H1 (cell line): ENCODE measurements at regions not wholly inside any gene's neighbourhood (a gene's known extent, or its start where the extent isn't known, plus 50 kb on each side); places are given as distances from the start of the nearest gene placed in this dataset.
A peak's percentile ranks its signal among the peaks of the same experiment; 100 is the strongest.

ENCODE experiments used
- CTCF ChIA-PET: fragments of 300-600 bp; sonication (Branson Sonifier 250); formaldehyde crosslinking; loops from one replicate; lab custom pipeline; 2021; ENCODE audit not compliant: partially characterized antibody; lab: Charles Lee
- POLR2A ChIA-PET: fragments of 300-600 bp; sonication (Branson Sonifier 250); formaldehyde crosslinking; loops from one replicate; lab custom pipeline; 2021; ENCODE audit warnings: inconsistent platforms; ENCODE audit not compliant: partially characterized antibody; lab: Charles Lee
- DNase-seq, 2 experiments: peaks; one replicate each; pipeline versions ENCODE4 v3.0.0 to v3.0.0-alpha.2; 2010 to 2022; ENCODE audit warnings: low spot score in 2 of 2, low read depth in 1 of 2, mixed read lengths in 1 of 2
- FAIRE-seq: peaks from 2 replicates; lab custom pipeline; 2011; peaks lifted over from hg19 to GRCh38; lab: Jason Lieb, UNC
- H2AFZ ChIP-seq: 2 replicates; pipeline ENCODE4 v1.8.1; 2012; ENCODE audit warnings: low read length, inconsistent platforms
- H2AK5ac ChIP-seq: 2 replicates; pipeline ENCODE4 v1.6.1; 2013; ENCODE audit warnings: low read depth, low read length
- H2BK120ac ChIP-seq: replicated peaks from 2 replicates; pipeline ENCODE3; 2013; ENCODE audit warnings: low read depth, low read length, inconsistent platforms
- H2BK12ac ChIP-seq: 2 replicates; pipeline ENCODE4 v1.6.1; 2013; ENCODE audit warnings: low read depth, low read length
- H2BK15ac ChIP-seq: 2 replicates; pipeline ENCODE4 v1.6.1; 2013; ENCODE audit warnings: low read length
- H2BK20ac ChIP-seq: 2 replicates; pipeline ENCODE4 v1.6.1; 2013; ENCODE audit warnings: low read length
- H2BK5ac ChIP-seq: 2 replicates; pipeline ENCODE4 v1.6.1; 2013; ENCODE audit warnings: low read depth, low read length
- H3K14ac ChIP-seq: 2 replicates; pipeline ENCODE4 v1.6.1; 2013; ENCODE audit warnings: inconsistent platforms; ENCODE audit not compliant: insufficient read length
- H3K18ac ChIP-seq: 2 replicates; pipeline ENCODE4 v1.6.1; 2013; ENCODE audit warnings: low read length; ENCODE audit errors: extremely low read depth
- H3K23ac ChIP-seq: 2 replicates; pipeline ENCODE4 v1.6.1; 2013; ENCODE audit warnings: inconsistent platforms; ENCODE audit not compliant: insufficient read length
- H3K23me2 ChIP-seq: 2 replicates; pipeline ENCODE4 v1.6.1; 2013; ENCODE audit warnings: low read depth, low read length
- H3K27ac ChIP-seq: 2 replicates; pipeline ENCODE4 v1.6.1; 2011; ENCODE audit warnings: low read depth, low read length, inconsistent platforms
- H3K27me3 ChIP-seq, 4 experiments: replicated peaks in 1 of 4; 1 replicate in 1 of 4; 2 replicates in 3 of 4; pipeline versions ENCODE4 v1.6.1 to v1.8.1; 2011 to 2013; ENCODE audit warnings: low read length in 3 of 4, mild to moderate bottlenecking in 3 of 4, inconsistent platforms in 2 of 4, mixed read lengths in 2 of 4, moderate library complexity in 1 of 4; ENCODE audit not compliant: control insufficient read depth in 3 of 4, insufficient read depth in 3 of 4; ENCODE audit errors: extremely low read depth in 1 of 4
- H3K36me3 ChIP-seq, 4 experiments: 2 replicates each; pipeline versions ENCODE4 v1.6.1 to v1.8.1; 2011 to 2013; ENCODE audit warnings: mild to moderate bottlenecking in 4 of 4, low read length in 3 of 4, moderate library complexity in 2 of 4, control low read depth in 1 of 4, inconsistent platforms in 1 of 4; ENCODE audit not compliant: insufficient read depth in 4 of 4, control insufficient read depth in 2 of 4
- H3K4ac ChIP-seq: replicated peaks from 2 replicates; pipeline ENCODE3; 2013; ENCODE audit warnings: low read length, low read depth, mixed read lengths, inconsistent platforms; ENCODE audit not compliant: insufficient read length
- H3K4me1 ChIP-seq, 4 experiments: replicated peaks in 1 of 4; 1 replicate in 1 of 4; 2 replicates in 3 of 4; pipeline versions ENCODE4 v1.6.1 to v1.8.1; 2011 to 2013; ENCODE audit warnings: low read length in 3 of 4, inconsistent platforms in 2 of 4, mixed read lengths in 1 of 4; ENCODE audit not compliant: insufficient read depth in 4 of 4, control insufficient read depth in 3 of 4
- H3K4me2 ChIP-seq, 2 experiments: 2 replicates each; pipeline versions ENCODE4 v1.6.1 to v1.8.1; 2011 to 2013; ENCODE audit warnings: low read depth in 2 of 2, low read length in 2 of 2, control low read depth in 1 of 2, inconsistent platforms in 1 of 2, mild to moderate bottlenecking in 1 of 2; ENCODE audit not compliant: insufficient read depth in 1 of 2
- H3K4me3 ChIP-seq, 4 experiments: fragments of 200-600, 300-600 bp in 1 of 4; sonication (generic), shearing (Covaris generic), sonication (Bioruptor Twin) in 1 of 4; 2 replicates each; pipeline versions ENCODE4 v1.5.1 to v1.8.1; 2011 to 2016; ENCODE audit warnings: low read length in 4 of 4, low read depth in 3 of 4, control low read depth in 2 of 4, inconsistent platforms in 2 of 4, mild to moderate bottlenecking in 2 of 4, mixed read lengths in 1 of 4, moderate library complexity in 1 of 4; ENCODE audit not compliant: insufficient read depth in 2 of 4; ENCODE audit errors: extremely low read depth in 1 of 4
- H3K56ac ChIP-seq: replicated peaks from 2 replicates; pipeline ENCODE3; 2013; ENCODE audit warnings: low read depth, mild to moderate bottlenecking, mixed read lengths, low read length, inconsistent platforms; ENCODE audit not compliant: insufficient read length
- H3K79me1 ChIP-seq: 2 replicates; pipeline ENCODE4 v1.6.1; 2013; ENCODE audit warnings: low read depth, low read length, control low read depth
- H3K79me2 ChIP-seq, 2 experiments: 2 replicates each; pipeline versions ENCODE4 v1.6.1 to v1.8.1; 2012 to 2013; ENCODE audit warnings: low read length in 2 of 2, mild to moderate bottlenecking in 2 of 2, inconsistent platforms in 1 of 2; ENCODE audit not compliant: insufficient read depth in 2 of 2, control insufficient read depth in 1 of 2
- H3K9ac ChIP-seq, 4 experiments: replicated peaks in 1 of 4; 1 replicate in 1 of 4; 2 replicates in 3 of 4; pipeline versions ENCODE4 v1.6.1 to v1.8.1; 2011 to 2013; ENCODE audit warnings: low read depth in 3 of 4, low read length in 3 of 4, control low read depth in 2 of 4, mild to moderate bottlenecking in 2 of 4, moderate library complexity in 2 of 4, inconsistent platforms in 1 of 4; ENCODE audit errors: extremely low read depth in 1 of 4
- H3K9me3 ChIP-seq, 2 experiments: 2 replicates each; pipeline versions ENCODE4 v1.6.1 to v1.8.1; 2012 to 2013; ENCODE audit warnings: mild to moderate bottlenecking in 2 of 2, moderate library complexity in 2 of 2, control low read depth in 1 of 2, inconsistent platforms in 1 of 2, low read depth in 1 of 2, low read length in 1 of 2, mixed read lengths in 1 of 2; ENCODE audit not compliant: insufficient read depth in 2 of 2
- H4K20me1 ChIP-seq, 2 experiments: replicated peaks in 1 of 2; 2 replicates each; pipeline versions ENCODE3 to v1.8.1; 2011 to 2013; ENCODE audit warnings: inconsistent platforms in 2 of 2, low read length in 2 of 2, mild to moderate bottlenecking in 1 of 2; ENCODE audit not compliant: insufficient read depth in 2 of 2, control insufficient read depth in 1 of 2
- H4K5ac ChIP-seq: 2 replicates; pipeline ENCODE4 v1.6.1; 2013; ENCODE audit warnings: low read length, low read depth, mixed read lengths, inconsistent platforms; ENCODE audit not compliant: insufficient read length
- H4K8ac ChIP-seq: 2 replicates; pipeline ENCODE4 v1.8.0; 2013; ENCODE audit warnings: mild to moderate bottlenecking, moderate library complexity, low read length, inconsistent platforms; ENCODE audit not compliant: insufficient read depth; ENCODE audit errors: extremely low read depth
- H4K91ac ChIP-seq: replicated peaks from 2 replicates; pipeline ENCODE3; 2013; ENCODE audit warnings: low read length, mixed read lengths, inconsistent platforms; ENCODE audit not compliant: insufficient read length
- TAF7 ChIP-seq: optimal IDR thresholded peaks from 2 replicates; pipeline ENCODE3; 2011; ENCODE audit warnings: low read depth, mild to moderate bottlenecking, inconsistent platforms, low read length, moderate library complexity, borderline replicate concordance
- TBP ChIP-seq: IDR thresholded peaks from 2 replicates; pipeline ENCODE4 v1.6.1; 2011; ENCODE audit warnings: low read depth, low read length, improper control_type of control experiment
- WGBS, 2 experiments: shearing (Covaris generic) in 1 of 2; methylation state at CpG; one replicate each; pipeline versions ENCODE4 v1.1.6 to v1.1.7; 2013 to 2015; ENCODE audit warnings: low lambda C conversion rate in 2 of 2, mixed read lengths in 2 of 2, inconsistent platforms in 1 of 2, low coverage in 1 of 2, missing lambda C conversion rate in 1 of 2; ENCODE audit not compliant: insufficient replicate concordance in 2 of 2, insufficient coverage in 1 of 2, insufficient read length in 1 of 2; ENCODE audit errors: extremely low coverage in 1 of 2, missing lambda C conversion rate in 1 of 2; 5-methylcytosine and 5-hydroxymethylcytosine counted together
- TF ChIP-seq, protein P1 (sequence below), 3 experiments: IDR thresholded peaks; 1 replicate in 2 of 3; 2 replicates in 1 of 3; pipeline versions ENCODE4 v1.5.1 to v1.6.1; 2011; ENCODE audit warnings: low read length in 3 of 3, mild to moderate bottlenecking in 3 of 3, inconsistent platforms in 2 of 3, low read depth in 1 of 3, moderate library complexity in 1 of 3; ENCODE audit not compliant: insufficient read depth in 1 of 3; ENCODE audit errors: control extremely low read depth in 1 of 3
- TF ChIP-seq, protein P2 (sequence below): IDR thresholded peaks from 2 replicates; pipeline ENCODE4 v1.6.1; 2011; ENCODE audit warnings: low read length, improper control_type of control experiment

DNA sequence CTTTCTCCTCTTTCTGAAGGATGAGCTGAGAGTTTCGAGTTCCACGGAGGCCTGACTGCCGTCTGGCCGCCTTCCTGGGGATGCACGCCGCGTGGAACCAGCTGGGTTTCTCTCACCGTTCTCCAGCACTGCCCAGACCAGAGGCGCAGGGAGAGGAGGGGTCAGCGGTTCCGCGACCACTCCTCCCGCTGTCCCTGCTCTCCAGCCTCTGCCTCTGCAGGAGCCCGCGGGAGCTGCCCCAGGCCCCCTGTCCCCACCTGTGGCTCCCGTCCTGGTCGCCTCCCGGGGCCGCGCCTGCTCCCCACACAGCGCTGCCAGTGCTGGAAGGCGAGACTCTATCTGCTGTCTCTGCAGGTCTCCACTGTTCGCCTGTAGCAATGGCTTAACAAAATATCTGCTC lies 106.8 kb upstream of the AFDN start:
- H4K91ac ChIP-seq: no peak overlapping the region
- FAIRE-seq (no peak), DNase-seq (no peak)
- H3K23ac ChIP-seq: no peak overlapping the region
- no peak overlapping the region for H2BK120ac ChIP-seq
- H3K14ac ChIP-seq: no peak overlapping the region
- H3K27ac ChIP-seq: no peak overlapping the region
- no peak overlapping the region for H3K4me2 ChIP-seq
- TF ChIP-seq, protein P1, sequence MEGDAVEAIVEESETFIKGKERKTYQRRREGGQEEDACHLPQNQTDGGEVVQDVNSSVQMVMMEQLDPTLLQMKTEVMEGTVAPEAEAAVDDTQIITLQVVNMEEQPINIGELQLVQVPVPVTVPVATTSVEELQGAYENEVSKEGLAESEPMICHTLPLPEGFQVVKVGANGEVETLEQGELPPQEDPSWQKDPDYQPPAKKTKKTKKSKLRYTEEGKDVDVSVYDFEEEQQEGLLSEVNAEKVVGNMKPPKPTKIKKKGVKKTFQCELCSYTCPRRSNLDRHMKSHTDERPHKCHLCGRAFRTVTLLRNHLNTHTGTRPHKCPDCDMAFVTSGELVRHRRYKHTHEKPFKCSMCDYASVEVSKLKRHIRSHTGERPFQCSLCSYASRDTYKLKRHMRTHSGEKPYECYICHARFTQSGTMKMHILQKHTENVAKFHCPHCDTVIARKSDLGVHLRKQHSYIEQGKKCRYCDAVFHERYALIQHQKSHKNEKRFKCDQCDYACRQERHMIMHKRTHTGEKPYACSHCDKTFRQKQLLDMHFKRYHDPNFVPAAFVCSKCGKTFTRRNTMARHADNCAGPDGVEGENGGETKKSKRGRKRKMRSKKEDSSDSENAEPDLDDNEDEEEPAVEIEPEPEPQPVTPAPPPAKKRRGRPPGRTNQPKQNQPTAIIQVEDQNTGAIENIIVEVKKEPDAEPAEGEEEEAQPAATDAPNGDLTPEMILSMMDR (IDR thresholded peaks at IDR 0.05; ENCODE audit: control extremely low read depth in 1 of 3, insufficient read depth in 1 of 3, low read depth in 1 of 3, low read length in 3 of 3): no peak
- TF ChIP-seq, protein P2, sequence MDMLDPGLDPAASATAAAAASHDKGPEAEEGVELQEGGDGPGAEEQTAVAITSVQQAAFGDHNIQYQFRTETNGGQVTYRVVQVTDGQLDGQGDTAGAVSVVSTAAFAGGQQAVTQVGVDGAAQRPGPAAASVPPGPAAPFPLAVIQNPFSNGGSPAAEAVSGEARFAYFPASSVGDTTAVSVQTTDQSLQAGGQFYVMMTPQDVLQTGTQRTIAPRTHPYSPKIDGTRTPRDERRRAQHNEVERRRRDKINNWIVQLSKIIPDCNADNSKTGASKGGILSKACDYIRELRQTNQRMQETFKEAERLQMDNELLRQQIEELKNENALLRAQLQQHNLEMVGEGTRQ: no peak
- no peak for TF ChIP-seq TAF7
- TF ChIP-seq TBP: no peak
- H2AFZ ChIP-seq: peak overlapping the region; percentile 64; the same call in 1 of the 2 replicates
- H3K27me3 ChIP-seq: no peaks in the 10 kb centered on the region
- no peak overlapping the region for H2BK15ac ChIP-seq
- no peaks in the 10 kb centered on the region for H3K23me2 ChIP-seq
- H3K9me3 ChIP-seq: no peaks in the 10 kb centered on the region
- no peak overlapping the region for H4K5ac ChIP-seq
- no peak overlapping the region for H2BK20ac ChIP-seq
- ChIA-PET POLR2A (no interaction called here), CTCF (interaction anchor here (1.4 kb wide), 1 partner anchor 12 kb away, joined by 3 read pairs; no protein-coding TSS in a partner anchor)
- no peak overlapping the region for H3K9ac ChIP-seq
- H3K4ac ChIP-seq: no peak overlapping the region
- H4K20me1 ChIP-seq: no peaks in the 10 kb centered on the region
- H4K8ac ChIP-seq: no peak overlapping the region
- H3K56ac ChIP-seq: no peak overlapping the region
- no peak overlapping the region; the same call in 1 of the 2 replicates for H2BK5ac ChIP-seq
- no peak overlapping the region for H2AK5ac ChIP-seq
- WGBS, 2 experiments: 89% methylated on average over 23 of the region's 23 CpGs; no CpG with 5 or more reads in 1 of the 2 experiments
- H3K4me1 ChIP-seq: no peaks in the 10 kb centered on the region; a peak in 1 of 7 replicates
- no peaks in the 10 kb centered on the region for H3K79me2 ChIP-seq
- H3K18ac ChIP-seq: no peak overlapping the region
- no peaks in the 10 kb centered on the region for H3K36me3 ChIP-seq
- no peaks in the 10 kb centered on the region for H3K79me1 ChIP-seq
- no peak overlapping the region for H2BK12ac ChIP-seq
- no peak overlapping the region for H3K4me3 ChIP-seq
